IMR-90 (cell line): ENCODE measurements at regions not wholly inside any gene's neighbourhood (a gene's known extent, or its start where the extent isn't known, plus 50 kb on each side); places are given as distances from the start of the nearest gene placed in this dataset.

Source experiments
- ATAC-seq: fragments of 200-7000 bp; cut with Tn5 transposase; 2 replicates; pipeline ENCODE4 v1.9.1; 2020; ENCODE audit warnings: low read depth, mild to moderate bottlenecking, moderate library complexity
- BruUV-seq: library from RNA; stranded (reverse); fragments of 400-500 nt; replicated peaks from 2 replicates; lab custom pipeline; 2021; lab: Mats Ljungman, UMichigan
- CTCF ChIA-PET: fragments of 300-600 bp; formaldehyde crosslinking; extraction: SDS; loops from one replicate; lab custom pipeline; 2021; ENCODE audit warnings: antibody characterized with exemption; lab: Yijun Ruan, JAX
- POLR2A ChIA-PET: fragments of 300-600 bp; sonication (Branson Sonifier 250); formaldehyde crosslinking; loops from one replicate; lab custom pipeline; 2022; ENCODE audit warnings: antibody characterized with exemption; ENCODE audit not compliant: unreplicated experiment; lab: Charles Lee
- DNase-seq: peaks from one replicate; pipeline ENCODE4 v3.0.0; 2013
- H2AFZ ChIP-seq: replicated peaks from 2 replicates; pipeline ENCODE3; 2013; ENCODE audit warnings: low read length, mild to moderate bottlenecking; ENCODE audit not compliant: poor library complexity
- H2AK5ac ChIP-seq: 2 replicates; pipeline ENCODE4 v1.6.1; 2013; ENCODE audit warnings: low read depth, low read length, inconsistent platforms
- H2AK9ac ChIP-seq: replicated peaks from 2 replicates; pipeline ENCODE3; 2013; ENCODE audit warnings: mild to moderate bottlenecking, low read depth, low read length, moderate library complexity; ENCODE audit not compliant: poor library complexity
- H2BK120ac ChIP-seq: 2 replicates; pipeline ENCODE4 v1.6.1; 2013; ENCODE audit warnings: low read depth, low read length, inconsistent platforms
- H2BK15ac ChIP-seq: 3 replicates; pipeline ENCODE4 v1.6.1; 2013; ENCODE audit warnings: low read depth, low read length, inconsistent platforms
- H2BK20ac ChIP-seq: 2 replicates; pipeline ENCODE4 v1.6.1; 2013; ENCODE audit warnings: low read depth, mild to moderate bottlenecking, inconsistent platforms, low read length, moderate library complexity
- H2BK5ac ChIP-seq: 2 replicates; pipeline ENCODE4 v1.6.1; 2013; ENCODE audit warnings: mild to moderate bottlenecking, low read depth, low read length, inconsistent platforms; ENCODE audit not compliant: poor library complexity, severe bottlenecking
- H3K14ac ChIP-seq: replicated peaks from 2 replicates; pipeline ENCODE4 v1.6.1; 2013; ENCODE audit warnings: low read depth, low read length, inconsistent platforms
- H3K18ac ChIP-seq: 2 replicates; pipeline ENCODE4 v1.6.1; 2013; ENCODE audit warnings: low read depth, low read length, control low read depth
- H3K23ac ChIP-seq: 2 replicates; pipeline ENCODE4 v1.6.1; 2013; ENCODE audit warnings: low read depth, low read length, inconsistent platforms
- H3K27ac ChIP-seq: 2 replicates; pipeline ENCODE4 v1.5.1; 2013; ENCODE audit warnings: mild to moderate bottlenecking, control low read depth, low read length; ENCODE audit not compliant: insufficient read depth
- H3K27me3 ChIP-seq: 2 replicates; pipeline ENCODE4 v1.6.1; 2013; ENCODE audit warnings: low read length; ENCODE audit not compliant: control insufficient read depth, insufficient read depth
- H3K36me3 ChIP-seq: 2 replicates; pipeline ENCODE4 v1.6.1; 2013; ENCODE audit warnings: low read length, mixed read lengths; ENCODE audit not compliant: control insufficient read depth, insufficient read depth
- H3K4ac ChIP-seq: 2 replicates; pipeline ENCODE4 v1.6.1; 2013; ENCODE audit warnings: low read depth, low read length, inconsistent platforms
- H3K4me1 ChIP-seq: 2 replicates; pipeline ENCODE4 v1.6.1; 2013; ENCODE audit warnings: low read length, mixed read lengths; ENCODE audit not compliant: control insufficient read depth, insufficient read depth
- H3K4me2 ChIP-seq: 2 replicates; pipeline ENCODE4 v1.6.1; 2013; ENCODE audit warnings: low read depth, mild to moderate bottlenecking, control low read depth, low read length, moderate library complexity
- H3K4me3 ChIP-seq: 2 replicates; pipeline ENCODE4 v1.5.1; 2013; ENCODE audit warnings: low read depth, mild to moderate bottlenecking, control low read depth, low read length, moderate library complexity; ENCODE audit not compliant: insufficient read depth
- H3K56ac ChIP-seq: 2 replicates; pipeline ENCODE4 v1.6.1; 2013; ENCODE audit warnings: low read length, inconsistent platforms; ENCODE audit not compliant: insufficient read depth; ENCODE audit errors: extremely low read depth
- H3K79me1 ChIP-seq, 2 experiments: 2 replicates each; pipeline ENCODE4 v1.6.1; 2013; ENCODE audit warnings: low read length in 2 of 2, inconsistent platforms in 1 of 2, low read depth in 1 of 2
- H3K9ac ChIP-seq: 2 replicates; pipeline ENCODE4 v1.6.1; 2013; ENCODE audit warnings: low read depth, low read length, control low read depth
- H3K9me1 ChIP-seq: 2 replicates; pipeline ENCODE4 v1.6.1; 2013; ENCODE audit warnings: low read length, inconsistent platforms; ENCODE audit not compliant: insufficient read depth
- H3K9me3 ChIP-seq: 2 replicates; pipeline ENCODE4 v1.6.1; 2013; ENCODE audit warnings: low read length; ENCODE audit not compliant: control insufficient read depth, insufficient read depth
- H4K20me1 ChIP-seq: 2 replicates; pipeline ENCODE4 v1.6.1; 2013; ENCODE audit warnings: low read length, inconsistent platforms; ENCODE audit not compliant: insufficient read depth
- H4K5ac ChIP-seq: 2 replicates; pipeline ENCODE4 v1.6.1; 2013; ENCODE audit warnings: mild to moderate bottlenecking, low read depth, low read length, control low read depth
- H4K8ac ChIP-seq, 2 experiments: 2 replicates each; pipeline ENCODE4 v1.6.1; 2013; ENCODE audit warnings: low read depth in 2 of 2, low read length in 2 of 2, control low read depth in 1 of 2, inconsistent platforms in 1 of 2
- H4K91ac ChIP-seq: 2 replicates; pipeline ENCODE4 v1.6.1; 2013; ENCODE audit warnings: low read depth, low read length, inconsistent platforms; ENCODE audit not compliant: insufficient read depth
- BHLHE40 ChIP-seq: fragments of 150-350 bp; IDR thresholded peaks from 2 replicates; pipeline ENCODE4 v1.6.1; 2016; ENCODE audit warnings: mild to moderate bottlenecking, low read depth, low read length
- CHD1 ChIP-seq: IDR thresholded peaks from 2 replicates; pipeline ENCODE4 v1.6.1; 2012; ENCODE audit warnings: low read depth, low read length, improper control_type of control experiment
- MAZ ChIP-seq: IDR thresholded peaks from 2 replicates; pipeline ENCODE4 v1.6.1; 2012; ENCODE audit warnings: low read depth, mild to moderate bottlenecking, low read length, improper control_type of control experiment, moderate library complexity, borderline replicate concordance
- NFE2L2 ChIP-seq: fragments of 150-350 bp; IDR thresholded peaks from 2 replicates; pipeline ENCODE4 v1.6.1; 2016; ENCODE audit warnings: low read depth, mild to moderate bottlenecking, low read length
- RCOR1 ChIP-seq: IDR thresholded peaks from 2 replicates; pipeline ENCODE4 v1.6.1; 2012; ENCODE audit warnings: mild to moderate bottlenecking, low read length, improper control_type of control experiment; ENCODE audit not compliant: insufficient replicate concordance
- SMC3 ChIP-seq: fragments of 150-350 bp; IDR thresholded peaks from 2 replicates; pipeline ENCODE4 v1.6.1; 2016; ENCODE audit warnings: low read depth, mild to moderate bottlenecking, antibody characterized with exemption, low read length, moderate library complexity
- WGBS, 2 experiments: methylation state at CpG; one replicate each; pipeline versions ENCODE4 v1.1.5 to v1.1.7; 2013; ENCODE audit warnings: missing lambda C conversion rate in 2 of 2; ENCODE audit not compliant: insufficient read length in 1 of 2; ENCODE audit errors: extremely low coverage in 2 of 2; 5-methylcytosine and 5-hydroxymethylcytosine counted together
- dilution Hi-C: fragments of 300-500 bp; cut with HindIII; formaldehyde crosslinking; loops from one replicate; pipeline ENCODE4 v1.14.3; 2018; ENCODE audit warnings: low sequenced_read_pairs; ENCODE audit not compliant: unreplicated experiment
- in situ Hi-C: fragments of 300-500 bp; cut with MboI; formaldehyde crosslinking; loops from 3 replicates; pipeline ENCODE4 v1.14.3; 2019; ENCODE audit warnings: low sequenced_read_pairs, inconsistent platforms, mixed read lengths
- intact Hi-C: fragments of 100-400 bp; cut with micrococcal nuclease; formaldehyde crosslinking; loops from 2 replicates; pipeline ENCODE4 v1.10.0; 2022
- TF ChIP-seq, protein P1 (sequence below): fragments of 150-350 bp; IDR thresholded peaks from 2 replicates; pipeline ENCODE4 v1.6.1; 2017; ENCODE audit warnings: mild to moderate bottlenecking, antibody characterized with exemption, low read length, low read depth

DNA sequence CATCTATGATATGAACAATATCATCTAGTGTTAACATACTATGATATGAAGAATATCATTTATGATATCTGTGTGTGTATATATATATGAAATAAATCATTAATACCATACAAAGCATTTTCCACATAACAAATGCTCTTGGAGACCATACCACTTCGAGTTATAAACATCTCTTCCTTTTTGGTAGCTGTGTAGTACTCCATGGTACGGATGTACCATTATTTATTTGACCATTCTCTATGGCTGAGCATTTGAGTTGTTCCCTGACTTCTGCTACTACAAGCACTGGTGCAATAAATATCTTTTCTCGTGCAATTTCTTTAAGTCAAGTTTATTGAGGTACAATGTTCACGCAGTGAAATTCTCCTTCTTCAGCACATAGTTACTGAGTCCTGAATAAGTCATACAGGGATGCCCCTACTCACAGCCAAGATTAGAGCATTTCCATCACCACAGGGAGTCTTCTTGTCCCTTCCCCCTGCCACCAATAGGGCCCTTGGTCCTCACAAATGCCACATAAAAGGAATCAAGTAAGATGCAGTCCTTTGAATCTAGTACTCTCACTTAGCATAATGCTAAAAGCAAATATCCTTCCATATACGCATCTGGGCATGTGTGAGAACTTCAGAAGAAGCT, 75.2 kb upstream of the SLC25A48 start:
- Histone ChIP-seq H3K9ac (no peak overlapping the region), H3K4me3 (no peak overlapping the region), H2BK5ac (no peak overlapping the region), H3K23ac (no peak overlapping the region), H3K9me1 (no peaks in the 10 kb centered on the region), H2BK120ac (no peak overlapping the region), H2BK20ac (no peak overlapping the region), H3K79me1 (no peaks in the 10 kb centered on the region), H2BK15ac (no peak overlapping the region), H2AK9ac (no peak overlapping the region), H3K4ac (no peak overlapping the region), H4K5ac (no peak overlapping the region), H3K14ac (no peak overlapping the region), H2AK5ac (no peak overlapping the region), H3K56ac (no peak overlapping the region), H4K20me1 (no peaks in the 10 kb centered on the region), H4K91ac (no peak overlapping the region), H4K8ac (no peak overlapping the region), H3K4me1 (no peaks in the 10 kb centered on the region), H3K27me3 (no peaks in the 10 kb centered on the region), H3K36me3 (no peaks in the 10 kb centered on the region), H3K18ac (no peak overlapping the region), H3K9me3 (no peaks in the 10 kb centered on the region), H3K27ac (no peak overlapping the region), H3K4me2 (no peak overlapping the region), H2AFZ (no peak overlapping the region)
- dilution Hi-C loops (no loop called here), in situ Hi-C loops (no loop called here), intact Hi-C loops (no loop called here)
- no peak for ATAC-seq
- WGBS, 2 experiments = 65% methylated on average over 2 of the region's 5 CpGs; no CpG with 5 or more reads in 1 of the 2 experiments
- no peak for DNase-seq
- CTCF ChIA-PET = no interaction called here
- no TSS peak for BruUV-seq
- TF ChIP-seq SMC3 (no peak), BHLHE40 (no peak), RCOR1 (no peak), NFE2L2 (no peak), CHD1 (no peak), MAZ (no peak)
- TF ChIP-seq, protein P1, sequence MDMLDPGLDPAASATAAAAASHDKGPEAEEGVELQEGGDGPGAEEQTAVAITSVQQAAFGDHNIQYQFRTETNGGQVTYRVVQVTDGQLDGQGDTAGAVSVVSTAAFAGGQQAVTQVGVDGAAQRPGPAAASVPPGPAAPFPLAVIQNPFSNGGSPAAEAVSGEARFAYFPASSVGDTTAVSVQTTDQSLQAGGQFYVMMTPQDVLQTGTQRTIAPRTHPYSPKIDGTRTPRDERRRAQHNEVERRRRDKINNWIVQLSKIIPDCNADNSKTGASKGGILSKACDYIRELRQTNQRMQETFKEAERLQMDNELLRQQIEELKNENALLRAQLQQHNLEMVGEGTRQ = no peak
- POLR2A ChIA-PET = no interaction called here
